ENCODE measurements at regions not wholly inside any gene's neighbourhood (a gene's known extent, or its start where the extent isn't known, plus 50 kb on each side); places are given as distances from the start of the nearest gene placed in this dataset.

DNA sequence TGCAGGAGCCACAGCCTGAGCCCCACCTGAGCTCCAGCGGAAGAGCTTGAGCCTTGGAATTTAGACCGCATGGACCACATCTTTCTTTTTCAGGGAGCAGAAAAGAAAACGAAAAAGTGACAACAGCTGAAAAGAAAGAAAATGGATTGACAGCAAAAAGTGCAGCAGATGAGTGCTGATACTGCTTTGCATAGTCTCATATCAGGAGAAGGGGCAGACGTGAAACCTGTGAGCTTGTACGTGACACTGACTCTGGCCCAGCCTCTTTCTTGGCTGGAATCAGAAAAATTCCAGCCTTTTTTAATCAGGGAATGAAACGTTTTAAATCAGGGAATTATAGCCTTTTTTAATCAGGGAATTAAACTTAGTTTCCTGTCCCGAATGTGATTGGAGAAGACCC, 1296.5 kb downstream of the TMEM121 start:
- DNase-seq = no peak

DNA sequence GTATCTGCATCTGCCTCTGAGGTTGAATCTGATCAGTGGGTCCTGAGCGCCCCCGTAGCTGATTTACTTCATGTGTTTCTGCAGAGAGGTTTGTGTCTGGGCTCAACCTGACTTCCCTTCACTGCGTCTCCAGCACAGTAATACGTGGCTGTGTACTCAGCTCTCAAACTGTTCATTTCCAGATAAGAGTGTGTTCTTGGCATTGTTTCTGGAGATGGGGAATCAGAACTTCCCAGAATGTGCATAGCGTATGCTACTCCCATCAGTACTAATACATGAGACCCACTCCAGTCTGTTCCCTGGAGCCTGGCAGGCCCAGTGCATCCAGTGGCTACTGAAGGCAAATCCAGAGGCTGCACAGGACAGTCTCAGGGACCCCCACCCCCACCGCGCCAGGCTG, 1297.2 kb downstream of the TMEM121 start:
- no peak for DNase-seq

DNA sequence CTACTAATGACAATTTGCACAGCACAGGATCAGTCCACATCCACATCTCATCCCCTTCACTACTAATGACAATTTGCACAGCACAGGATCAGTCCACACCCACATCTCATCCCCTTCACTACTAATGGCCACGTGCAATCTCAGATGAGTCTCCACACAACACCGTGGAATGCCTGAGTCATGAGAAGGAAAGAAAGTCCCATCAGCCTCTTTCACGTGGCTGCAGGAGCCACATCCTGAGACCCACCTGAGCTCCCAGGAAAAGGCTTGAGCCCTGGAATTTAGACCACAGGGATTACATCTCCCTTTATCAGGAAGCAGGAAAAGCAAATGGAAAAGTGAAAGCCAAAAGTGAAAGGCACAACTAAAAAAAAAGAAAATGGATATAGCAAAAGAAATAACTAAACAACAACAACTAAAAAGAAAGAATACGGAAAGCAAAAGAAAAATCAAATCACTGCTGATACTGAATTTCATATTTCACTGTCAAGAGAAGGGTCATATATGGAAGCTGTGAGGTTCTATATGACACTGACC, 1300.5 kb downstream of the TMEM121 start:
- no peak for DNase-seq

DNA sequence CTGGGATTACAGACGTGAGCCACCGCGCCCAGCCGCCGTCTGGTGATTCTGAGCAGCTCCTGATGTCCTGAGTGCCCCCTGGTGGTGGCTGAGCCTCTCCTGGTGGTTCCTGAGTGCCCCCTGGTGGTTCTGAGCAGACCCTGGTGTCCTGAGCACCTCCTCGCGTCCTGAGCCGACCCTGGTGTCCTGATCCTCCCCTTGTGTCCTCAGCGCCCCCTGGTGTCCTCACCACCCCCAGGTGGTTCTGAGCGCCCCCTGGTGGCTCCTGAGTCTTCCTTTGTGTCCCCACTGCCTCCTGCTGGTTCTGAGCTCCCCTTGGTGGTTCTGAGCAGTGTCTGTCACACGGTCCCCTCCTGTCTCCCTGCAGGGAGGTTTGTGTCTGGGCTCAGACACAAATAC, 1304.9 kb downstream of the TMEM121 start:
- DNase-seq = no peak

DNA sequence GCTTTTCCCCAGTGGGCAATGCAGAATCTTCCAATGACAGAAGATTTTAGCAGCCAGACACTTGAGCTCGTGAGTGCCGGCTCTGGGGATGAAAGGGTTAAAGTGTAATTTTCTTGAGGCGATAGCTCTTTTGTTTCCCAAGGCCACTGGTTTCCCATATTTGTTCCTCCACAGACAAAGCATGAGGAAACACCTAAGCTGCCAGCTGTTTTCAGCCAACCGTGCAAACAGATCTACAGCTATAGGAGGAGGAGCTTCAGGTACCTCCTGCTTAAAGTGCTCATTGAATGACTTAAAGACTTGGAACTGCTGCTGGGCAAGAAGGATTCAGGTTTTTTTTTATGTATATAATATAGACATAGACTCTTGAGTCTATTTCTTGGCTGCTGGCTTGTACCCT, 1311.5 kb downstream of the TMEM121 start:
- DNase-seq = no peak

DNA sequence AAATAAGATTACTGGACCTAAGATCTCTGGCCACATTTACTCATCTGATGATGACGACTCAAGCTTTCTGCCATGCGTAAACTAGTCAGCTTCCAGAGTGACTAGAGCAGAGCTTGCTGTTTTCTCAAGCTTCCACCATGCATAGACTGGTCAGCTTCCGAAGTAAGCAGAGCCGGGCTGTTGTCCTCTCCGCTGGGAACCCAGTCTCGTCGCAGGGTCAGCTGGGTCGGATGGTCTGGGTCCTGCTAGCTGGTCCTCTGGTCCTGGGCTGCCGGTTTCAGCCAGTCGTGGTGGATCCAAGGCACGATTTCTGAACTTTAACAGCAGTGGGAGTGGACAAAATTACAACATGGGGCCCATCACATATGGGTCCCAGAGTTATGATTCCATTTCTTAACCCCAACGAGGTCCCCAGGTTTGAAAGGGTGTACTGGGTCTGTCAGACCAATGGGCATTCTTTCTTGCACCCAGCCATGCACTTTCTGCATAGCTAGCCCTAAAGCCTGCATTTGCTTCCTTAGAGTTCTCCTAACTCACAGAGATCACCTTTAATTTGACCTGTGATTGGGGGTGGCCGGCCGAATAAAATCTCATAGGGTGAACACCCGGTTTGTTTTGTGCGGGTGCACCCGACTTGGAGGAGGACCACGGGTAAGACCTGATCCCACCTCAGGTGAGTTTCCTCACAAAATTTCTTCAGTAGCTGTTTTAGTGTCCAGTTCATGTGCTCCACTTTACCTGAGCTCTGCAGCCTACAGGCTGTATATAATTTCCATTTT, 1312.8 kb downstream of the TMEM121 start:
- DNase-seq = no peak

DNA sequence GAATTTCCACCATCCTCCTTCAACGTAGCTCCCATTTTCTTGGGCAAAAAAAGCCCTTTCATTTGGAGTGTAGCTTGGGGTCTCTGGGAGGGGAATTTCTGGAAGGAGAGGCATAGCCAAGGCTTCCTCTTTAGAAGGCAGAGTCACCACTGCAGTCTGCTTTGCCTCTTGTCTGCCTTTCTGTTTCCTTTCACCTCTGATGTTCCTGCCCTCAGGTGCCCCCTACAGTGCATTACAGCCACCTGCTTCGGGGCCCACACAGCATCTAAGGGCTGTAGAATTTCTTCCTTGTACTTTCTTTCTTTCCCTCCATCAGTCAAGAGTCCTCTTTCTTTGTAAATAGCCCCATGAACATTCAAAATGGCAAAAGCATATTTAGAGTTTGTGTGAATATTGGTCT, 1313.9 kb downstream of the TMEM121 start:
- DNase-seq = no peak

DNA sequence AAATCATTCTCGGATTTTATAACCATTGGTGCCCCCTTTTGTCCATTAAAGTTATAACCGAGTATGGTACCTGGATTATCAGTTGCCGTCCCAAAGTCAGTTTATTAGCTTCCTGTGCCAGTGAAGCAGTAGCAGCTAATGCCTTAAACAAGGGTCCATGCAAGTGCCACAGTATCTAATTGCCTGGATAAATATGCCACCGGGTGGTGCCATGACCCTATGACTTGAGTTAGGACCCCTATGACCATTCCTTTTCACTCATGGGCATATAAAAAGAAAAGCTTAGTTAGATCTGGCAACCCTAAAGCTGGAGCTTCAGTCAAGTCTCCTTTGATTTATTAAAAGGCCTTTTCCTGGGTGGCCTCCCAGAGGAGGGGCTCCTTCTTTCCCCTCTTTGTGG, 1314.6 kb downstream of the TMEM121 start:
- DNase-seq = no peak

DNA sequence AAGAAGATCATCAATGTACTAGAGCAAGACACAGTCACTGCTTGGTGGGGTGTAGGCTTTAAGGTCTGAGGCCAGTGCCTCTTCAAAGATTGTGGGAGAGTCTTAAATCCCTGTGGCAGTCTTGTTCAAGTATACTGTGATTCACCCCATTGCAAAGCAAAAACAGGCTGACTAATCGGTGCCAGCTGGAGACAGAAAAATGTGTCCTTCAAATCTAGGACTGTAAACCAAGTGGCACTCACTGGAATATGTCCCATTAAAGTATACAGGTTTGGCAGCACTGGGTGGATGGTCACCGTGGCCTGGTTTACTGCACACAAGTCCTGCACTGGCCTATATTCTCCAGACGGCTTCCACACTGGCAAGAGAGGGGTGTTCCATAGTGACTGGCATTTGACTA, 1315.3 kb downstream of the TMEM121 start:
- no peak for DNase-seq

DNA sequence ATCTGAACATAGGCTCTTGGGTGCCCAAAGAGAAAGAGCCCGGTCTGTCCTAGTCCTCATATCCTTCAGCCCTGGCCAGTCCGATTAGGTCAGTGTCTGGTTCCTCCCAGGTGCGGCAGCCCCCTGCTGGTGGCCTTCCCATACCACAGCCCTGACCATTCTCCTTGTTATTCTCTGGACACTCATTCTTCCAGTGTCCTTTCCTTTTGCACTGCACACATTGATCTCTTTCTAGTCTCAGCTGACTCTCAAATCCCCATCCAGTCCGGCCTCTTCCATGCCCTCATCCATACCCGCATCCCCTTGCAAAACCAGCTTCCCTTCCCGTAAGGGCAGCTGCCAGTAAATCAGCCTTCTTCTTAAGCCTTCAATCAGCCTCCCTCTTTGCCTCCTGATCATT, 1316.3 kb downstream of the TMEM121 start:
- no peak for DNase-seq

DNA sequence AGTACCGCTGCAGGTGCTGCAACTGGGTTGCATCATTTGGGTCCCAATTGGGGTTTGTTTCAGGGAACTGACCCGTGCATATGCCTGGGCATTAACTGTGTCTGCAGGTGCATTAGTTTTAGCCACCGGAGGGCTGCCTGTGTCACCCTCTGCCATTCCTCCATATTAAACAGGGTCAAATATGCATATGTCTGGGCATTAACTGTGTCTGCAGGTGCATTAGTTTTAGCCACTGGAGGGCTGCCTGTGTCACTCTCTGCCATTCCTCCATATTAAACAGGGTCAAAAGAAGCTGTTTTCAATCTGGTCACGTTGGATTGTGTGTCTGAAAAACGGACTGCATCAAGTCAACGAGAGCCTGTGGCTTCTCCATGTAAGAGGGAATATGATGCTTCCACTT, 1317.0 kb downstream of the TMEM121 start:
- DNase-seq = no peak

DNA sequence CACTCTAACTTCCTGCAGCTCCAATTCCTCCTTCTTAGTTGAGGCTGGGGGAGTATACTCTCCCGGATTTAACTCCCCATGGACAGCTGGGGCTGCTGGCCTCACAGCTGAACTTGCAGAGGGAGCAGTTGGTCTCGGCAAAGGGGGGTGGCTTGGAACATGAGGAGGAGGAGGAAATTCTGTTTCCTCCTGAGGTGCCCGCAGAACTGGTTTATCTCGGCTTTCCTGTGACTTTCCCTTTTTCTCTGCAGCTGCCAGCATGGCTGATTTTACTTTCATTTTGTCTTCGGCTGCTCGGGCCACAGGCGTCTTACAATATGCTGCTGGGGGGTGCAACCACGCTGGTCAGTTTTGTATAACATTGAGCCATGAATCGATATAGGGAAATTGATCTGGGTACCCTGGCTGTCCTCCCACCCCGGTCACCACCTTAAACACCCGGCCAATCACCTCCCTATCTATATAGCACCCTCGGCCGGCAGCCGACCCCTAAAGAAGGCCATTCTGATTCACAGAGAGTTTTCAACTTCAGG, 1317.6 kb downstream of the TMEM121 start:
- no peak for DNase-seq

DNA sequence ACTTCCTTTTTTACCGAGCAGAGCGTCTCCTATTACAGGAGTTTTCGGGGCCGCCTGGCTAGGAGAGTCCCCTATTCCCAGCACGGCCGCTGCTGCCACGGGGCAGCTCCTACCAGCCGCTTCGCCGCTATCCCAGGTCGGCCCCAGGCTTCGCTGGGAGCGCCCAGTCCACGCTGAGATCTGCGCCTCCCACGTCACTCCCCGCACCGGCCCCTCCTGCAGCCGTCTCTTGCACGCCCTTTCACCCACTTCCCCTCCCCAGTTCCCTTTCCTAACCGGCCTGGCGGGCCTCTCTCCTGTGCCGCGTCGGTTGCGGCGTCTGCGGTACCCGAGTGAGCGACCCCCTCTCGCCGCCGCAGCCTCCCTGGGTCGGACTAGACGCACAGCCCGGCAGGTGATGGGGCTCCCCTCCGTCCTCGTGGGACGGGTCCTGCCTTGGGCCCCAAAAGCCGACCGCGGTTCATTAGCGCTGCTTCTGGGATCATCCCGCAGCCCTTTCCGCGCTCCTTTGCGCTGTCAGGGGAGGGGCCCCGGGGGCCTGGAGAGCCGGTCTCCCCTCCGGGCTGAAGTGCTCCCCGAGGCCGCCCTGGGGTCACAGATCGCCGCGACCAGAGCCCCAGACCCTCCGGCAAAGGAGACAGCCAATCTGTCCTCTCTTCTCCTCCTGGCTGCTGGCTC, 1318.4 kb downstream of the TMEM121 start:
- no peak for DNase-seq

DNA sequence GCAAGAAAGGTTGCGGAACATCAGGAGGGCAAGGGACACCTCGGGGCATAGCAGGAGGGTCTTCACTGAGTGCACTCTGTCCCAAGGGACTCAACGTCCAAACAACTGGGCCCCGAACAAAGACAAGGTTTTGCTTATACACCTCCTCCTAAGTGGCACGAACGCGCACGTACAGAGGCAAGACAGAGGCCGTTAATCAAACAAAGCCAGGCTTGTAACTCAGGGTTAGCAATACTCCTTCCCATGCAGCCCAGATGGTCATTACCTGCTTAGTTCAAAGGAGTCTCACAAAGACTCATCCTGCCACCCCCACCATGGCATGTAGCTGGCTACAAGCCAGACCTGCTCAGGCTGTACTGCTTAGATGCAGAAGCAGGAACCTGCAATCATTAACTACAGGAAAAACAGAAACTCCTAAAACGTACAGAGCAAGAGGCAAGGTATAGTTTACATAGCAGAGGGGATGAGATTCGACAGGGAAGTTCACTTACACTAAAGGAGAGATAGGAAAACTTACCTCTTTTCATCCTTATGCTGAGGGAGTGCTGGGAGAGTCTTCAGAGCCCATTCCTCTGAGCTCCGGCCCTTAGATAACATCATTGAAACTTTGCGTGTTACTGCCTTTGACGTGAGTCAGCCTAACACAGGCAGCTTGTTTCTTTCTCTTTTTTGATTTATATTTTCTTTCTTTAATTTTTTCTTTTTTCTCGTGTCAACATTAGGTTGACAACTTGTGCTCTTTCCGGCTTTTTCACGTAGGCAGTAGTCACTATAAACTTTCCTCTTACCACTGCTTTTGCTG, 1319.1 kb downstream of the TMEM121 start:
- no peak for DNase-seq

DNA sequence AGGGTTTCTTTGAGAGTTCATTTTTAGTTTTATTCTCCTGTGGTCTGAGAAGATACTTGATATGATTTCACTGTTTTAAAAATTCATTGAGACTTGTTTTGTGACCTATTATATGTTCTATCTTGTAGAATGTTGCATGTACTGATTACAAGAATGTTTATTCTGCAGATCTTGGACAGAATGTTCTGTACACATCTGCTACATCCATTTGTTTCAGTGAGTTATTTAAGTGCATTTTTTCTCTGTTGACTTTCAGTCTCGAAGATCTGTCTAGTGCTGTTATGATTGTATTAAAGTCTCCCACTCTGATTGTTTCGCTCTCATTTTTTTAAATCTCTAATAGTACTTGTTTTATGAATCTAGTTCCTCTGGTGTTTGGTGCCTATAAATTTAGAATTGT, 1319.8 kb downstream of the TMEM121 start:
- no peak for DNase-seq

DNA sequence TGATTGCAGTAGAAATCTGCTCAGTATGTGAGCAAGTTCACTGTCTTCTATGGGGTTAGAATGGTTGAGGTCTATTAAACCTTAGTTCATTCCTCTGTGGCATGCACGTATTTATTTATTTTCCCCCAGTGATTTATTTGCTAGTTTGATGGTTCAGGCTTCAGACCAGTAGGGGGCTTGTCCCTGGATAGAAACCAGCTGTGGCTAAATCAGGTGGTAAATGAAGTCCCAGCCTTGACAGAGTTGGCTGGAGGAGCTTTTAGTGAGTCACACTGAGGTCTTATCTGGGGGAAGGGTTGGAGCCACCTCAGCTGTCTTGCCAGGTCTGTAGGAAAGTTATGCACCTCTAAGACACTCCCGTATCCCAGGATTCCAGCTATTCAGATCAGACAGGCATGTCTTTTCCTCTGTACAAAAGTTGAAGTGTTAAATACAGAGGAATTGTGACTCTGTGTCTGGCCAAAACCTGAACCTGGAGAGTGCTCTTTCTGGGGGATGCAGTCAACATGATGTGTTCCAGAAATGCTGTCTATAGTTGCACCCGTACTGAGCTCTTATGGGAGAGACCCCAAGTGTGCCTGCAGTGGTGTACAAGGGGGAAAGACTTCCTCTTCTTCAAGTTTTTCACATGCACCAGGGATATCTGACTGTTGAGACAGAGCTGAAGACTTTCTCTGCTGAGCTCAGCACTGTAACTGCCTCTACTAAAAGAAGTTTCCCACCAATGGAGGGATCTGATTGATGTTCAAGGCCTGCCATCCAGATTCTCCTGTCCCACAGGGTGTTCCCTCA, 1322.1 kb downstream of the TMEM121 start:
- DNase-seq = no peak

DNA sequence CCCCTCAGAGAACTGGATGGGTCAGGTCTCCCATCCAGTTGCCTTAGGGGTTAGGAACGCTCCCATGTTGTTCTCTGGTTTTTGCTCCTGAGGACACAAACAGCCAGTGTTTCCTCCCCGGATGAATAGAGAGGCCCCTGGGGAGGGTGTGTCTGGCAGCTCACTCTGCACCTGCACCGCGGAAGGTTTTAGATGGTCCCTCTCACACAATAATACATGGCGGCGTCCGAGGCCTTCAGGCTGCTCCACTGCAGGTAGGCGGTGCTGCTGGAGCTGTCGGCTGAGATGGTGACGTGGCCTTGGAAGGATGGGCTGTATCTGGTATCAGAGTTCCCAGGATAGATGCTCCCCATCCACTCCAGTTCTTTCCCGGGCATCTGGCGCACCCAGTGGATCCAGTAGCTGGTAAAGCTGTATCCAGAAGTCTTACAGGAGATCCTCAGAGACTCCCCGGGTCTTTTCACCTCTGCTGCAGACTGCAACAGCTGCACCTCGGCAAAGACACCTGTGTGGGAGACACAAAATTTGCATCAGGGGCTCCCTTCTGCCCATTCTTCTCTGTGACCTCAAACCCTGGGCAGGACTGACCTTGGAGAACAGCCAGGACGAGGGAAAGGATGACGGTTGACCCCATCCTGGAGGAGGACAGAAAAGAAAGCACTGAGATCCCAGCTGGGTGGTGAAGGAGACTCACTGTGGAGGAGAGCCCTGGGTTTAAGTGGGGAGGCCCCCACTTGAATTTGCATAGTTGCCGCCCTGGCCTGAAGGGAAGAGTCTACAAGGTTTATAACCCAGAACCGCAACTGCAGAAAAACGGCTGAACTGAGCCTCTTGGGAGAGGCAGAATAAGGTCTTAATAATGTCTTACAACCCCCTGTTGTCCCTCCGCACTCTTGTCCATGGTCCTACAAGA, 1324.8 kb downstream of the TMEM121 start:
- no peak for DNase-seq

DNA sequence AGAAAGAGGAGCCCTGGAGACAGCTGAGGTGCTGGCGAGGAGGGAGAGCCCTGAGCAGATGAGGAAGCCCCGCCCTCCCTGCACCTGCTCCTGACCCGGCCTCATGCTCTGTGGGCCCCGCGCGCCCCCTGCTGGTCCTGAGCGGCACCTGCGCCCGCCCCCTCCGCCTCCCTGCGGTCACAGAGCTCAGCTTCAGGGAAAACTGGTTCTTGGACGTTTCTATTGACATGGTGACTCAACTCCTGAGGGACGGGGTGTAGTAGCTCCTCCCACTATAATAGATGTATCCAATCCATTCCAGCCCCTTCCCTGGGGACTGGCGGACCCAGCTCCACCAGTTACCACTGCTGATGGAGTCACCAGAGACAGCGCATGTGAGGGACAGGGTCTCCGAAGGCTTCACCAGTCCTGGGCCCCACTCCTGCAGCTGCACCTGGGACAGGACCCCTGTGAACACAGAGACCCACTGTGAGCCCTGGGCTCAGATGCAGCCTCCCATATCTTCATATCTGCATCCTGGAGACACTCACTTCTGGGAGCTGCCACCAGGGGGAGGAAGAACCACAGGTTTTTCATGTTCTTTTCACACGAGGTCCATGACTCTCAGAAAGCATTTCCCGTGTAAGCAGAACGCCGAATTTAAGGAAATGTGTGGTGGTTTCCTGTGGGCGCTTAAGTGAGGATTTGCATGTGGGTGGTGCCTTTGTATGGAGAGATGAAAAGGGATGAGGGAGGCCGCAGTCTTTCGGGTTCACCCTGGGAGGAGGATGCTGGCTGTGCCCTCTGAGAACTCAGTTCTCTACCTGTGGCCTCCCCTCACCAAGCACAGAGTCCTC, 1346.4 kb downstream of the TMEM121 start:
- peak; percentile 45 for DNase-seq

DNA sequence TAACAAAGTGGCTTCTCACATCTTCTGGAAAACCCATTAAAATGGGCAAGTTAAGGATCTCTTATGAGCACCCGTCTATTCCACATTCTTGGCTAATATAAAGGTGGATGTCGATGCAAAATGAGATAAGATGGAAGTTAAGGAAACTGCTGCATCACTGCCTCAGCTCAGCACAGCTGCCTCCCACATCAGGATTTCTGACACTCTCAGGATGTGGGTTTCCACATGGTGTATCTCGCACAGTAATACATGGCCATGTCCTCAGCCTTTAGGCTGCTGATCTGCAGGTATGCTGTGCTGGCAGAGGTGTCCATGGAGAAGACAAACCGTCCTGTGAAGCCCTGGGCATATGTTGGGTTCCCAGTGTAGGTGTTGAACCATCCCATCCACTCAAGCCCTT, 1348.0 kb downstream of the TMEM121 start:
- DNase-seq = no peak

DNA sequence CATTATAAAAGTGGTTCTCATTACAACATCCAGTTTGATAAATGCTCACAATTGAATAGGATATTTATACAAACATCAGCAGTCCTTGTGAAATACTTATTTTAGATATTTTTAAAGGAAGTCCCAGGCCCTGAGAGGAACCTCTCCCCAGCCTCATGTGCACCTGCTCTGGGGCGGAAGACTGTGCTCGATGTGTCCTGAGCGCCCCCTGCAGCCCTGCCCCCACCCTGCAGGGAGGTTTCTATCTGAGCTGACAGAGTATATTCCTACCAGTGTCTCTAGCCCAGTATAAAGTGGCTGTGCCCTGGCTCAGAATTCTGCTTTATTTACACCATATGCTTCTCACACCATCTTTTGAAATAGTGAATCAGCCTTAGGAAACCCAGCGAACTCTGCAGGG, 1349.1 kb downstream of the TMEM121 start:
- no peak for DNase-seq
